ENCODE measurements at regions not wholly inside any gene's neighbourhood (a gene's known extent, or its start where the extent isn't known, plus 50 kb on each side); places are given as distances from the start of the nearest gene placed in this dataset.
"Not testable (repeated sequence)": the region's sequence is repeated elsewhere in the genome, so short reads cannot be mapped to it uniquely, and the experiment has no call there.

DNA sequence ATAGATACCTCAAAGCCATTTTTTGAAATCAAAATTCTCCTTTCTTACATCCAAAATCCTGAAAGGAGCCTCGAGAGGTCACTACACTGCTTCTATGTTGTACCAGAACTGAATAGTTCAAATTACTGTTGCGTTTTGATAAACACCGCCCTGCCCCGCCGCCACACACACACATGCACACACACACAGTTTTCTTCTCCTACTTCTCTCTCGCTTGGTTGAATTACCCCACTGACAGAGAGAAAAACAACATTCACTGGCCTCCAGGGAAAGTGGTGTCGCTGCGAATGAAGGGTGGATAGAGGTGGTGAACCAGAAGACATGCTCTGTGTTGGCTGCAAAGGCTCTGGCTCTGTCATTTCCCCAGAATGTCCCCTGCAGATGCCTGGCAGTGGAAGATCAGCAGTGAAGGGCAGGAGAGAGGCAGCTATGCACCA, 183.4 kb upstream of the RFC3 start:
- no peak for DNase-seq

DNA sequence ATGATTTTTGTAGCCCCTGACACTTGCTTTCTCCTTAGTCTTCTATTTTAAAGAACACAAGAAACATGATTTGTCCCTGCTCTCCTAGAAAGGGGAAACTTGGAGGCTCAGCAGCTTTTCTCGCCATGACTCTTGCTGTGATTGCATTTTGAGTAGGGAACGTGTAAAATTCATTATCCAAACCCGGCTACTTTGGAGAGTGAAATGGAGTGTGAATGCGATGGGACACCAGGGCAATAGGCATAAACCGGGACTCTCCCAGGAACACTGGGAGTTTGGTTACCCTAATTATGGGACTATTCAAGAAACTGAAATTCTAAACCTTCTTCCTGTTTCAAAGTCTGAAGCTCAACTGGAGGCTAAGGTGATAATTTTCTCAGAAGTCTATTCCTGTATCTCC, 181.7 kb upstream of the RFC3 start:
- DNase-seq, result no peak

DNA sequence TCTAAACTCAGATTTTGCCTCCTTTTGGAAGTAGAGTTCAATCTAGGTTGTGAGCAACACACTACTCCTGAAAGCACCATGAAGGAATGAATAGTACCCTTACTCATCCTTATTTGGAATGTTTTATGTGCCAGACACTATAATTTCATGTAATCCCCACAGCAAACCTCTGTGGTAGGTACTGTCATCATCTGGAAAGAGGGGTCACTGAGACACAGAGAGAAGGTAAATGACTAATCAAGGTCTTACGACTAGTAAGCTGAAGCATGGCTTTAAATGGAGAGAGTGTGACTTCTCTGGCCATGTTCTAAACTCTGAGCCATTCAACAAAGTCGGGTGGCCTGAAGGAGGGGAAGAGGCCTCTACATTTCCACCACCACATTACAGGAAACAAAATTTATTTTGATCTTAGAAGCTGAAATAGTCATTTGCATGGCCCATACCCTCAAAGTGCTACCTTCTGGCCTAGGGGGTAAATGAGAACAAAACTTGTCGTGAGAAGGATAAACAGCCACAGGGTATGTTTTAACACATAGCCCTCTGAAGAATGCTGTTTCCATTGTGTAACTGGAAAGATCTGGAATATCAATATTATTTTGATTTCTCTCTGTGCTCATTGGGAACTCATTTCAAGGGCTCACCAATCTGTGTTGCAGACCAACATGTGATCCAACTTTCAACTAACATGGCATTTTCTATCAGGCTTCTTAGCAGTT, 180.8 kb upstream of the RFC3 start:
- no peak for DNase-seq

DNA sequence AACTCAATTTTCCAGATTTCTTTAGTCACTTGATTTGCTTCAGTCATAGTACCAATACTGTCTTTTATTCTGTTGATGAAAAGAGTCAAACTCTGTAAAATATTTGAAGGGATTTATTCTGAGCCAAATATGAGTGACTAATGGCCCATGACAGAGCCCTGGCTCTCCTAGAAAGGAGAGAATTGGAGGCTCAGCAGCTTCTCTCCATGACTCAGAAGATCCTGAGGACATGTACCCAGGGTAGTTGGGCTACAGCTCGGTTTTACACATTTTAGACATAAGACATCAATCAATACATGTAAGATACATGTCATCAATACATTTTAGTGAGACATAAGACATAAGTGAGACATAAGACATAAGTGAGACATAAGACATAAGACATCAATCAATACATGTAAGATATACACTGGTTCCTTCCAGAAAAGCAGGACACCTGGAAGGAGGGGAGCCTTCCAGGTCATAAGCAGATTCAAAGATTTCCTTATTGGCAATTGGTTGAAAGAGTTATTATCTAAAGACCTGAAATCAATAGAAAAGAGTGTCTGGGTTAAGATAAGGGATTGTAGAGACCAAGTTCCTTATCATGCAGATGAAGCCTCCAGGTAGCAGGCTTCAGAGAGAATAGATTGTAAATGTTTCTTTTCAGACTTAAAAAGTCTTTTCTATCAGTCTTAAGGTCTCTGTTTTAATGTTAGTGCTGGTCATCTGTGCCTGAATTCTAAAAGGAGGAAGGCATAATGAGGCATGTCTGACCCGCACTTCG, 179.8 kb upstream of the RFC3 start:
- no peak for DNase-seq

DNA sequence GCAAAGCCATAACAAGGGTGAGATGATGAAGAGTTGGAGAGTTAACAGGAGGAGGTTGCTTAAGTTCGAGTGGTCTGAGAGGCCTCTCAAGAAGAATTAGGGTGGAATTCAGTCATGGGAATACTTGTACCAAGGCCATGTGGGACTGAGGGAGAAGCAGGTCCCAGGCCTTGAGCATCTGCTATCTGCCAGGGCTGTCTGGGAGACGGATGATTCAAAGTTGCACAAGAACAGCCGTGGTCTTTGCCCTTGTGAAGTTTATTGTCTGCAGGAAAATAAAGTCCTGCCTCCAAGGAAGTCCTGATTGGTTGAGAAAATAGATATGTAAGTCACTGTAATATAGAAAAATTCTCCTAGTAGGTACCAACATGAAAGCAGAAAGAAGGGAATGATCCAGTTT, 178.8 kb upstream of the RFC3 start:
- no peak for DNase-seq

DNA sequence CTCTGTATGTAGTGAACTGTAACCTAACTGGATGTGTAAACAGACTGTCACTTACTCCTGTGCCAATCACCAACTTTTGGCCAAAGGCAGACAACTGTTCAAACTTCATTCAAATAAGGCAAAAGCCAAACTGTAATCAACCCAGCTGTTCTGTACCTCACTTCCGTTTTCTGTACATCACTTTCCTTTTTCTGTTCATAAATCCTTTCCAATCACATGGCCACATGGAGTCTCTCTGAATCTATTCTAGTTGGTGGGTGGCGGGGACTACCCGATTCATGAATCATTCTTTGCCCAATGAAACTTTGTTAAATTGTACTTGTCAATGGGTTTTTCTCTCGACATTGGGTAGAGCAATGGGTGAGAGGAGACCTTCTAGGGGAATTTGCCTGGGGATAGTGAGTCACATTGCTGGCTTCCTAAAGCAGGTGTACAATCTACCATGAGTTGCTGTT, 178.3 kb upstream of the RFC3 start:
- DNase-seq, result no peak

DNA sequence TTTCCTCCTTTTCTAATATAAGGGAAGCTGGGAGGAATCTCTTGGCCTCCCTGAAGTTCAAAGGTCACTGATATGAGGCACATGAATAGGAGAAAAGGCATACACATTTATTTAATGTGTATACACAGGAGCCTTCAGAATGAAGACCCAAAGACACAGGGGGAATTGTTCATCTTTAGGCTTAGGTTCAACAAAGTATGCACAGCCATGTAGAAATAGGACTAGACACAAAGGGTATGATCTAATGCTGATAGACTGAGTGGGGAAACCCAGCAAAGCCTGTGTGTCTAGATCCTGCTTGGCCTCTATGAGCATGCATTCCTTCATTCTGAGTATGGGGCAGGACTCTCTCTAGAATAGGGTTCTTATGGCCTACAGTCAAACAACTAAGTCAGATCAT, 177.1 kb upstream of the RFC3 start:
- no peak for DNase-seq

DNA sequence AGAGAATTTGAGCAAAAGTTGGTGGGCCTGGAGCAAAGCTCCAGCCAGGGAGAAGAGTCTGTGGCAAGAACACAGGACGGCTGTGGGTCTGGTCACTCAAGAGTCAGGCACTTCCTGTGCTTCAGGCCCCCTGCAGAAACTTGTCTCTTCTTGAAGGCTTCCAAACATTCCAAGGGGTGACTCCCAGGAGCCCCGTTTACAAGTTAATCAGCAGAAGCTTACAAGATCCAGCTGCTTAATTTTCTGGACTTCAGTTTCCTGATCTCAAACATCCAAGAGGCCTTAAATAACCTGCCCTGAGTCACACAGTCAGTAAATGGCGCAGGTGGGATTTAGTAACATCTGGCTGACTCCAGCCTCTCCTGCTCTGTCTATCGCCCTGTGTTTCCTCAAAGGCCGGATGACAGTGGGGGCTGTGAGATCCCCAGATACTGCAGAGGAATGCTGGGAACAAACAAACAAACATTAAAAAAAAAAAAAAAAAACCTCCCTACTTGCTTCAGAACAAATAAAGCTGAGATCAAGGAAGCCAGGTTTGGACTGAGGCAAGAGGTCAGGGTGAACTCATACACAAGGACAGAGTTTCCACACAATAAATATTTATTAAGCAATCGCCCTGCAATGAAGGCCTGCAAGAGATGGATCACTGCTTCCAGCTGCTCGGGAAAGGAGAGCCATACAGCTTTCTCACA, 175.4 kb upstream of the RFC3 start:
- no peak for DNase-seq

DNA sequence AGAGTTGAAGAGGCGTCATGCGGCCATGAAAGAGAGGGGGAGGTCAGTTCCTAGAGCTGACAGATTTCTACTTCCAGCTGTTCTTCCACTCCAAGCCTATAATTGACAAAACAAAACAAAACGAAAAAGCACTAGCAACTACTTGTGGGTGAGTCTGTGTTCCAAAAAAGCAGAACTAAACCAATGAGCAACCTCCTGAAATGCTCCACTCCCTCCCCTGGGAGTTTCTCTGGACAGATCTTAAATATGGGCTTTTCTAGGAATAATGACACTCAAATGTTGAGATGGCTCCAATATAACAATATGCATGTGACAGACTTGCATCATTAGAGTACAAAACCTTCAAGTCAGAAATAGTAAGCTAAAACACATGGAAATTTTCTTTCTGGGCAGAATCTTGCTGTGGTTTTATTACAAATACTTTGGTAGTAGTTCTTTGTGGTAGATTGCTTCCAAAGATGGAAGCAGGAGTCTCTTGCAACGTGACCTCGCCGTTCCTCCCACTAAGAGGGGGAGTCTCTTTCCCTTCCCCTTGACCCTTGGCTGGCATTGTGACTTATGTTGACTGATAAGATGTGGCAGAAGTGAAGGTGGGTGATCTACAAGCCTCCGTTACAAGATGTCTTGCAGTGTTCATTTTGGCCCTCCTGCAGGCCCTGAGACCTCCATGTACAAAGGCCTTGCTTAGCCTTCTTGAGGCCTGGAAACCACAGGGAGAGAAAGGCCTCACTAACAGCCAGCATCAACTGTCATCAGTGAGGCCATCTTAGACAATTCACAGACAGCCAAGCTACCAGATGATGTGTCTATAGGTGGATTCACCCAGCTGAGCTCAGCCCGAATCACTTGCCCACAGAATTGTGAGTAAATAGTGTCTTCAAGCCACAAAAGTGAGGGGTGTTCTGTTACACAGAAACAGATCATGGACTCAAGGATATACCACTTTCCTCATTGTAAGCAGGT, 173.1 kb upstream of the RFC3 start:
- DNase-seq, result no peak

DNA sequence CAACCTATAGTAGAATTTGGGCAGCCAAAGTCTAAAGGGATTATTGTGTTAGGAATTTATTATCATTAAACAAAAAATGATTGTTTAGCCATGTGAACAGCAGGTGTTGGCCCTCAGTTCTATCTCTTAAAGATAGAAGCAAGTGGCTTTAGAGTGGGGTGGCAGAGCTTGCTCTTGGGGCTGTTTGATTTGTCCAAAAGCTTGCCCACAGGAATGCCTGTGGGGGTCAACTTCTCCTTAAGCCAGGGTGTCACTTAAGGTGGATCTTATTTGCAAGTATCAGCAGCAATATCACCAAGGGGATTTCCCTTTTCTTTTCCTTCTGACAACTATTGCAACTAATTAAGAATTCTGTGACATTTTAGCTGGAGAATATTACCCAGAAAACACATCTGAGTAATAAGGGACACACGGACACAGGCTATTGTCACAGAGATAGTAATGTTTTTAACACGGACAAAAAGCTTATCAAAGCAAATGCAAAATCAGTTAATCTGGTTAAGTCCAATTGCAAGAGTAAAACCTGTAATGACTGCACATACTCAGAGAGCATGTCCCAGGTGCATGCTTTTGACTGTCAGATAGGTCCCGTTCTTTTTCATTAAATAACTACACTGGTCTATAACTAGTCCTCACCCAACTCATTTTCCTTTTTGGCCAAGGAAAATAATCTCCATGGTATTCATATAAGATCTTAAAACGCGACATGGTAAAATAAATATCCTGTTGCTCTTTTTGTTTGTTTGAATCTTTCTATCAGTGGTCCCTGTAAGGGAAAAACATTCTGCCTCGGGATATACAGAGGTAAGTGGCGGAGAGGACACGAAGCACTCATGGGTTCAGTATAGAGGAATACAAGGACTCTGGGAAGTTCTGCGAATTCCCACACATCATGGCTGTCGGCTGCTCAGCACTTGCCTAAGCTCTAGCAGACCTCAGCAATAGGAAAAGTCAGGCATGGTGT, 172.1 kb upstream of the RFC3 start:
- DNase-seq, result no peak

DNA sequence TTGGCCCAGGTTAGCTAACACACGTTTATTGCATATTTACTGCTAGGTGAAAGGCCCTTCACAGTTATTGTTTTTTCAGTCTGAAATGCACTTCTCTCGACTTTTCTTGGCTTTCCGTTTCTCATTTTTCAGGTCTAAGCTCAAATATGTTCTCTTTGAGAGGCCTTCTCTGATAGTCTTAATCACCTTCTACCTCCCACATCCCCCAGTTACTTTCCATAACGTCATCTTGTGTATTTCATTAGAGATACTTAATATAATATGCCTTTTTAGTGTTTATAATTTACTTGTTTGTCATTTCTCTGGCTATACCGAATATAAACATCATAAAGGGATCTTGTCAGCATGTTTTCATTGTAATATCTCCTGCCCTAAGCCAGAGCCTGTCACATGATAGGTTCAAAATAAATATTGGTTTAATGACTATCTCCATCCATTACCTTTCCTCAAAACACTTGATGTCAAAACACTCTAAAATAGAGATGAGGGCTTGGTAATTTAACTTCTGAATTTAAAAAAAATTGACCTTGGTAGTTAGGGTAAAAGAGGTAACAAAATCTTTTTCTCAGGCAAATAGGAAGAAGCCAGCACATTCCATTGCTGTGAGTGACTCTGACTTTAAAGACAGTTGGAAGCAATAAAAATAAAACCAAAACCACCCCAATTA, 168.6 kb upstream of the RFC3 start:
- DNase-seq, result no peak

DNA sequence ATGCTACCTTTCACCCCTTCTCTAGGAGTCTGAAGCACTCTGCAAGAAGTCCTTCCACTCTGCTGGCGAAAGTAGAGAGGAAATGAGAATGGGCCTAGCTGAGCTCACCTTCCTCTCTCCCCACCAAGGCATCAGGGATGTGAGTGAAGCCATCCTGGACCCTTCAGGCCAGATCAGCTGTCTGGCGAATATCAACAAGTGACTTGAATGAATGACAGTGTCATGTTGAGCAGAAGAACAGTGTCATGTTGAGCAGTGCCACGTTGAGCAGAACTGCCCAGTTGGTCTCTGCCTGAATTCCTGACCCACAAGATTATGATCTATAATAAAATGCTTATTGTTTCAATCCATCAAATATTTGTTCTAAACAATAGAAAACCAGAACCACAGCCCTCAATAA, 166.2 kb upstream of the RFC3 start:
- DNase-seq, result no peak

DNA sequence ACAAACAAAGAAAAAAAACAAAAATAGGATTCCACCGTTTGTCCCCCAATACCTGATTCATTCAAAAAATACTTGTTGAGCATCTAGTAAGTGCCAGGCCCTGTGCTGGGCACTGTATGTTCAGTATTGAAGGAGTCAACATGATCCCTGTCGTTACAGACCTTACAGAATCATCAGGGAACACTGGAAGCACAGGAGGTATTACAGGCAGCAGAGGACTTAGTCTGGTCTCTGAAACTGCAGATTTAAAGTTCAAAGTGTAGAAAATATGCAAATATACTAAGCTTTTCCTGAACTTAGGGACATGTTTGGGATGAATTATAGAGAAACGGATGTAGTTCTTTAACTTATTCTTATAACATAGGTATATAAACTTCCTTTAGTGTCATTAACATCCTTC, 160.7 kb upstream of the RFC3 start:
- DNase-seq, result no peak

DNA sequence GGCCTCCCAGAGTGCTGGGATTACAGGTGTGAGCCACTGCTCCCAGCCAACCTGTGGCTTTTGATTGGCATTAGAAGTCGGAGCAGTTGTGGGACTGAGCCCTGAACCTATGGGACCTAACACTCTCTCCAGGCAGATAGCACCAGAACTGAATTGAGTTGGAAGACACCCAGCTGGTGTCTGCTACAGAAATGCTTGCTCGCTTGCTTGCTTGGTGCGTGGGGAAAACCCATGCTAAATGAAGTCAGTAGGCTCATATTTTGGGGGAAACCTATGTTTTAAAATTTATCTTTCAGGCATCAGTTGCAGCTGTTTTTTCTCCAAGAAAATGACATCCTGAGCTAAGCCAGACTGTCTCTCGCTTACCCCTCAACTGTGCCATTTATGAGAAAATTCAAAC, 158.5 kb upstream of the RFC3 start:
- DNase-seq, result no peak

DNA sequence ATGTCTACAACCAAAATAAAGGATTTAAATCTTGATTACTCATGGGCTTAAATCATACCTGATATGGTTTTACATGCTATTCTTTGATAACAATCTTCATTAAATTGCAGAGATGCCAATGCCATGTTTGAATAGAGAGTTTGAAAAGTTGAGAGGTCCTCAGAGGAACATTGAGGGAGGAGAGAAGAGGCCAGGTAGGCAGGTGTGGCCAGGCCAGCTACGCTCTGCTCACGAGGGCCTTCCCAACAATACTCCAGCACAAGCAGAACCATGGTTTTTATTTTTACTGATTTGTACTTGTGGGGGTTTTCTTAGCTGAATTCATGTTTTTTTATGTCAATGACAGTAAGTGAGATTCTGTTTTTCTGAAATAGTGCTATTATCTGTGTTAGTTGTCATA, 158.1 kb upstream of the RFC3 start:
- DNase-seq, result no peak

DNA sequence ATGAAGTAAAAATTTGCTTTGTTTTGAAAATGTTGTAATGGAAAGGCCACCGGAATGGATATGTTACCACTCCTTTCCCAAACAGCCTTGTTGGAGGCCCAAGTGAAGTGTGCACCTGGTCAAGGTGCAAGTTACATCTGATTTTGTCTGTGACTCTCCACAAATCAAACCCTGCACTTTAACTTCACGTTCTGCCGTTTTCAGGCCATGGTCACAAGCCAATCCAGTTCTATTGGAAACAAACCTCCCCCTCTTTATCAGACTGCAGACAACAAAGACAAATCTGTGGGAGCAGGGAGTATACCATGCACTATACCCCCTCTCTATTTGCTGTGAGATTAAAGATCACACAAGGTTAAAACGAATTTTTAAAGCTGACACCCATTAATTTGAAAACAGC, 155.6 kb upstream of the RFC3 start:
- no peak for DNase-seq

DNA sequence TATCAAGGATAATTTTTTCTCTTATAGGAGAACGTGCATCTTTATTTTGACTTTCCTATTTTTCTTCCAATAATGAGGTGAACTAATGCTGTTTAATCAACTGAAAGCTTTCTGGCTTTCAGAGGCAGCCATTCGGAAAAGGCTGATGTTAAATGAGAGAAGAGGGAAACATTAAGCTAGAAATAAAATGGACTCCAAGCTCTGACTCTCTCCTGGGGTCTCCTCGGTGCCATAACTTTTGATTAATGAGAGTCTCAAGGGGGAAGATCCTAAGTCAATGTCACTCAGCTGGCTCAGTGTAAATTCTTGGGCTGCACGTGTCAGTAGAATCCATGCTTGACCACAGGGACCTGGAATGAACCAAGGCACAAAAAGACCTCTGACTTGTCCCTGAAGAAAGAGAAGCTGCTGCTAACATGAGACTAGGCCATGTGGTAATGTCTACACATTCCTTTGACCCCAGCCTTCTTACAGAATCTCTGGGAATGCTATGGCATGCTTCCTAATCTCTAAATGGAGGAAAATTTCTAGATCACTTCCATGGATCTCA, 152.2 kb upstream of the RFC3 start:
- DNase-seq, result no peak

DNA sequence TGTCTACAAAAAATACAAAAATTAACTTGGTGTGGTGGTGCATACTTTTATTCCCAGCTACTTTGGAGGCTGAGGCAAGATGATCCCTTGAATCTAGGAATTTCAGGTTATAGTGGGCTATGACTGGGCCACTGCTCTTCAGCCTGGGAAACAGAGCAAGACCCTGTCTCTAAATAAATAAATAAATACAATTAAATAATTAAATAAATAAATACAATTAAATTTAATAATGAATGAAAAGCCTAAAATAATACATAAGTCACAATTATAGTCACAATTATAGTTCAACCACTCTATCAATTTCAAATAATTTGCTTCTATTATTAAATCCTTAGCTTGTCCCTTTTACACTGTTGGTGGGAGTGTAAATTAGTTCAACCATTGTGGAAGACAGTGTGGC, 146.4 kb upstream of the RFC3 start:
- no peak for DNase-seq

DNA sequence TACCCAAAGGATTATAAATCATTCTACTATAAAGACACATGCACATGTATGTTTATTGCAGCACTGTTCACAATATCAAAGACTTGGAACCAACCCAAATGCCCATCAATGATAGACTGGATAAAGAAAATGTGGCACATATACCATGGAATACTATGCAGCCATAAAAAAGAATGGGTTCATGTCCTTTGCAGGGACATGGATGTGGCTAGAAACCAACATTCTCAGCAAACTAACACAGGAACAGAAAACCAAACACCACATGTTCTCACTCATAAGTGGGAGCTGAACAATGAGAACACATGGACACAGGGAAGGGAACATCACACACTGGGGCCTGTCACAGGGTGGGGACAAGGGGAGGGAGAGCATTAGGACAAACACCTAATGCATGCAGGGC, 145.9 kb upstream of the RFC3 start:
- not testable (repeated sequence) for DNase-seq
